Fibroblast of upper back skin (primary cell): ENCODE measurements at regions not wholly inside any gene's neighbourhood (a gene's known extent, or its start where the extent isn't known, plus 50 kb on each side); places are given as distances from the start of the nearest gene placed in this dataset.
"Not testable (repeated sequence)": the region's sequence is repeated elsewhere in the genome, so short reads cannot be mapped to it uniquely, and the experiment has no call there.

Experiments used
- DNase-seq: peaks from one replicate; pipeline ENCODE4 v3.0.0-alpha.2; 2013

- no peak for DNase-seq
Measured at GRCh38 chr13:80727321-80727975, 386.5 kb upstream of the SPRY2 start.

DNA sequence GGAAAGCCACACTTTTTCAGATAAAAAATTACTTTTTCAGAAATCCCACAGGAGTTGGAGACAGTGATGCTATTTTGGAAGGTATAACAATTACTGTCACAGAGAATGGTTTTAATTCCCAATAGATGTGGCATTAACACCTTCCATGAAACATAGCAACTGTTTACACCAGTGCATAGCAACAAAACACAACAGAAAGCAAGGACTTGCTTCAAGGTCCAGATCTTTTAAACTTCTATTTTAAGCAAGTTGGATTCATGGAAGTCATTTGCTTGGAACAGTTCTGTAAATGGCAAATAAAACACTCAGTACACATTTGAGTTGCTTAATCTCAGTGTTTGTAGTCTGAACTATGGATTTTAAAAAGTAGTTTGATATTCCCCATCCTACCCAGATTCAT, 385.9 kb upstream of the SPRY2 start:
- DNase-seq: no peak

DNA sequence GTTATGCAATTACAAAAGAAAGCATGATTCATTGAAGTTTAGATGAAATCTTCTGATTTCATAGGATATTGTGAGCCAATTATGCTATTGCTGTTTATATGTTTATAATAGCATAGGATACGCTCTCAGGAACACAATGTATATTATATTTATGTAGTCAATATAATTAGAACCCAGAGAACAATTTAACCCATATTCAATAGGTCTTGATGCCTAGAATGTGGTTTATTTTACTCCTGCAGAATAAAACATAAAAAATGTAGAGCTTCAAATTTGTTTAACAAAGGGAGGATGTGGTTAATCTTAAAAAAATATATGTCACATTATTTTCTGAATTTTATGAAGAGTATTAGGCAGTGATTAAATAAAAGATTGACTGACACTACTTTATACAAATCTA, 380.8 kb upstream of the SPRY2 start:
- no peak for DNase-seq

GRCh38 chr13:80718970-80719369, 378.0 kb upstream of the SPRY2 start:
- no peak for DNase-seq

GRCh38 chr13:80717776-80718175, 376.9 kb upstream of the SPRY2 start:
- no peak for DNase-seq

DNA sequence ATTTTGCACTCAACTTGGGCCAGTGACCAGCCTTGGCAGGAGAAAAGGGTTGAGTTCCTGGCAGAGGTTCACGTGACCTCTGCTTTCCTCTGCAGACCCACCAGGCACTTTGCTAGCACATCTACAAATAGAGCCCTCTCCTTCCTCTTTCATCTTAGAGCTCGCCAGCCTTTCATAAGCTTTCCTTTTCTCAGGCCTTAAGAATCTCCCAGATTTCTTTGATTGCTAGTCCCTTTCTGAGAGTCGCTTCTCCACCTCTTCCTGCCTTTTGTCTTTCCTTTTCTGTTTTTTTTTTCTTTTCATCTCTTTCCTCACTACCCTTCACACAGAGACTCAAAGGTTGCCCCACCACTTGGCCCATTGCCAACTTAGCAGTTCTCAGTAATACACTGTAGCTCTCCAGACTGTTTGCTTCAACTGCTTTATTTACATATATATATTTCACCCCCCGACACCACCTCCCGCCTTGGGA, 375.7 kb upstream of the SPRY2 start:
- no peak for DNase-seq

DNA sequence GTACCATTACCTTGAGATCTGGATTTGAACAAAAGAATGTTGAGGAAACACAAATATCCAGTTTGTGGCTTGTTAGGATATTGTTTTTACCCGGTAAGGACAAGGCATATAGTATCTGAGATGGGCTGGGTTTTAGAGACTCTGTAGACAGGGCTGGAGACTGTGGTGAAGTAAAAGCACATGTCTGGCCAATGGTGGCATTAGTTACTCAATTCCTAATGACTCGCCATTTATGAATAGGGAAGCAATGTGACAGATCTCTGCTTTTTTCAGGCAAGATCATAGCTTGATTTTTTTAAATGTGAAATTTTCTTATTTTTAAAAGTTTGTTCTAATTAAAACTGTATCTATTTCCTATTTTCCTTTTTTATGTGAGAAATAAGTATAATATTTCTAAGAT, 371.1 kb upstream of the SPRY2 start:
- DNase-seq: peak; percentile 7

DNA sequence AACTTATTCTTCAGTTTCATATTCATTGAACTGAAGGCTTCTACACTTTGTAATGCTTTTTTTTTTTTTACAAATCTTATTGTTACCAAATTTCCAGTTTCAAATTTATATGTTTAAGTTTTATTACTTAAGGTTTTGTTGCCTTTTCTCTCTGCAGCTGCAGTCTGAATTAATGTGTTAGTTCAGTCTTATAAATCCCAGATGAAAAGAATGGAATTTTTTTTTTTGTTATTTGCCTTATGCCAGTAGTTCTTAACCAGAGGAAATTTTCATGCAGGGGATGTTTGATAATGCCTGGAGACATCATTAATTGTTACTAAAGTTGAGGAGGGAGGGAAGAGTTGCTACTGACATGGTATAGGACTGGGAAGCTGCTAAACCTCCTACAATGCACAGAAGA, 367.9 kb upstream of the SPRY2 start:
- DNase-seq: no peak

DNA sequence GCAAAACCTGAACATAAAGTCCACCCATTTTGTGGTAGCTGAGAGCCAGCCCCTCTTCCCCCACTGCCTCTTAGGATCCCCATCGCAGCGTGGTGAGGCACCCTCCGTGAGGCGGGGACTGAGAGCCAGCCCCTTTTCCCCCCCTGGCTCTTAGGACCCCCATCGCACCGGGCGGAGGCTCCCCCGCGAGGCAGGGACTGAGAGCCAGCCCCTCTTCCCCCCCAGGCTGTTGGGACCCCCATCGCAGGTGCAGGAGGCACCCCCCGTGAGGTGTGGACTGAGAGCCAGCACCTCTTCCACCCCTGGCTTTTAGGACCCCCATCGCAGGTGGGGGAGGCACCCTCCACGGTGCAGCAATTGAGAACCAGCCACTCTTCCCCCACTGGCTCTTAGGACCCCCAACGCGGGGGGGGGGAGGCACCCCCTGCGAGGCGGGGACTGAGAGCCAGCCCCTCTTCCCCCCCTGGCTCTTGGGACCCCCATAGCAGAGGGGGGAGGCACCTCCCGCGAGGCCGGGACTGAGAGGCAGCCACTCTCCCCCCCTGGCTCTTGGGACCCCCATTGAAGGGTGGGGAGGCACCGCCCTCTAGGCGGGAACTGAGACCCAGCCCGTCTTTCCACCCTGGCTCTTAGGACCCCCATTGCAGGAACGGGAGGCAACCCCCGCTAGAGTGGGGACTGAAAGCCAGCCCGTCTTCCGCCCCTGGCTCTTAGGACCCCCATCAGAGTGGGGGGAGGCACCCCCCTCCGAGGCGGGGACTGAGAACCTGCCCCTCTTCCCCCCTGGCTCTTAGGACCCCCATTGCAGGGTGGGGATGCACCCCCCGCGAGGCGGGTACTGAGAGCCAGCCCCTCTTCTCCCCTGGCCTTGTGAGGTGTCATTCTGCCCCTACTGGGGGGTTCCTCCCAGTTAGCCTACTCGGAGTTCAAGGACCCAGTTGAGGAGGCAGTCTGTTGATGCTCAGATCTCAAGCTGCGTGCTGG, 366.4 kb upstream of the SPRY2 start:
- DNase-seq: no peak

- no peak for DNase-seq
Measured at GRCh38 chr13:80706164-80706471, 365.2 kb upstream of the SPRY2 start.

GRCh38 chr13:80705371-80706163, 364.6 kb upstream of the SPRY2 start:
- DNase-seq: no peak

DNA sequence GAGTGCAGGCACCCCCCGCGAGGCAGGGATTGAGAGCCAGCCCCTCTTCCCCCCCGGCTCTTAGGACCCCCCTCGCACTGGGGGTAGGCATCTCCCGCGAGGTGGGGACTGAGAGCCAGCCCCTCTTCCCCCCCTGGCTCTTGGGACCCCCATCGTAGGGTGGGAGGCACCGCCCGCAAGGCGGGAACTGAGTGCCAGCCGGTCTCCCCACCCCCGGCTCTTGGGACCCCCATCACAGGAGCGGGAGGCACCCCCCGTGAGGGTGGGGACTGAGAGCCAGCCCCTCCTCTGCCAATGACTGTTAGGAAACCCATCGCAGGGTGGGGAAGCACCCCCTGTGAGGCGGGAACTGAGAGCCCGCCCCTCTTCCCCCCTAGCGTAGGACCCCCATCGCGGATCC, 363.4 kb upstream of the SPRY2 start:
- no peak for DNase-seq

- peak; percentile 10 for DNase-seq
Measured at GRCh38 chr13:80695841-80696240, 354.9 kb upstream of the SPRY2 start.

DNA sequence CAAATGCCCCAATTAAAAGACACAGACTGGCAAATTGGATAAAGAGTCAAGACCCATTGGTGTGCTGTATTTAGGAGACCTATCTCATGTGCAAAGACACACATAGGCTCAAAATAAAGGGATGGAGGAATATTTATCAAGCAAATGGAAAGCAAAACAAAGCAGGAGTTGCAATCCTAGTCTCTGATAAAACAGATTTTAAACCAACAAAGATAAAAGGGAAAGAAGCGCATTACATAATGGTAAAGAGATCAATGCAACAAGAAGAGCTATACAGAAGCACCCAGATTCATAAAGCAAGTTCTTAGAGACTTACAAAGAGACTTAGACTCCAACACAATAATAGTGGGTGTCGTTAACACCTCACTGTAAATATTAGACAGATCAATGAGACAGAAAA, 350.9 kb upstream of the SPRY2 start:
- DNase-seq: not testable (repeated sequence)

DNA sequence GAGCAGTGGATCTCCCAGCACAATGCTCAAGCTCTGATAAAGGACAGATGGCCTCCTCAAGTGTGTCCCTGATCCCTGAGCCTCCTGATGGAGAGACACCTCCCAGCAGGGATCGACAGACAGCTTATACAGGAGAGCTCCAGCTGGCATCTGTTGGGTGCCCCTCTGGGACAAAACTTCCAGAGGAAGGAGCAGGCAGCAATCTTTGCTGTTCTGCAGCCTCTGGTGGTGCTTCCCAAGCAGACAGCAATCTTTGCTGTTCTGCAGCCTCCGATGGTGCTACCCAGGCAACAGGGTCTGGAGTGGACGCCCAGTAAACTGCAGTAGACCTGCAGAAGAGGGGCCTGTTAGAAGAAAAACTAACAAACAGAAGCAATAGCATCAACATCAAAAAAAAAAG, 349.3 kb upstream of the SPRY2 start:
- no peak for DNase-seq

DNA sequence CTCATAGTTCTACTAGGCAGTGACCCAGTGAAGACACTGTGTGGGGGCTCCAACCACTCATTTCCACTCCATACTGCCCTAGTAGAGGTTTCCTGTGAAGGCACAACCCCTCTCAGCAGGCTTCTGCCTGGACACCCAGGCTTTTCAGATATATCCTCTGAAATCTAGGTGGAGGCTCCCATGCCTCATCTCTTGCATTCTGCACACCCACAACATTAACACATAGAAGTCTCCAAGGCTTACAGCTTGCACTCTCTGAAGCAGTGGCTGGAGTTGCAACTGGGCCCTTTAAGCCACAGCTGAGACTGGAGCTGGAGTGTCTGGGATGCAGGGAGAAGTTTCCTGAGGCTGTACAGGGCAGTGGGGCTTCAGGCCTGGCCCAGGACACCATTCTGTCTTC, 347.7 kb upstream of the SPRY2 start:
- DNase-seq: no peak

DNA sequence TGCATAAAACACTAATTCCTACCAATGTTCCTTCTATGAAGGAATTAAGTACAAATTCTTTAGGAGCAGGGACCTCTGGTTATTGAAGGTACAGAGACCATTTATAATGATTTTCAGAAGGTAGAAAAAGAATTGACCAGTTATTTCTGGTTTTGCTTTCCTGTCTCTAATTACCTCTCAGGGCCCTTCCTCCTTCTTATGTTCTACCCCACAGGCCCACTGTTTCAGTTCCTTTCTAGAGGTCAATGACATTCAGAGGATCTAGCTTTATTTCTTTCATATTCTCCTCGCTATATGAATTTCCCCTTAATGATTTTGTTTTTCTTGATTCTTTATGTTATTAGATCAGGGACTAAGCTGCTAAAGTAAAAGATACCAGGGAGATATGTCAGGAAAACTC, 345.0 kb upstream of the SPRY2 start:
- DNase-seq: no peak

DNA sequence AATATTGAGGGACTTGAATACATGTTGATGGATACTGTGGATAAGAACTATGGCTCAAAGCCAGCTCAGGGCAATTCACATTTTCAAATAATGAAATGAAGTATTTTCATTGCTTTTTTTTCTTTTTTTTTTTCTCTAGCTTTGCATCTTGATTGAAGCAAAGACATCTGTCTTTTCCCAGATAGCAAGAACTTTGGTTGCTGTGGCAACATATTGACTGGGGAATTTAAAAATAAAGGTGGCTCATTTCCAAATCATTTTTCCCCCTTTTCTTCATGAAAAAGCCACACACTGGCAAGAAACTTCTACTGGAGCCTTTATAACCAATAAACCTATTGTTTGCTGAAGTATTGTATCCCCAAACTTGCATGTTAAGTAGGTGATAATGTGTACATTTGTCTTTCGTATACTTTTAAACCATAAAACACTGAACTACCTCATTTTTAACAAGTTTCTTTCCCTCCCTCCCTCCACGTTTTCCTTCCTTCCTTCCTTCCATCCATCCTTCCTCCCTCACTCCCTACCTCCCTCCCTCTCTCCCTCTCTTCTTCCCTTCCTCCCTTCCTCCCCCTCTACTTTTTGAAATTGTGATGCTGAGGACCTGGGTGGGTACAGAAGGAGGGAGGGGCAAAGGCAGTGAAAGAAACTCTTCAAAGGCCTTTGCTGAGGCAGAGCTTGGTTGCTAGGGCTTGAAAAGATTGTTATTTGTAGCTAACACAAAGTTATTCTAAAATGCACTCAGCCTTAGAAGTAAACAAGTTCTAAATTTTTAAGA, 343.5 kb upstream of the SPRY2 start:
- no peak for DNase-seq

DNA sequence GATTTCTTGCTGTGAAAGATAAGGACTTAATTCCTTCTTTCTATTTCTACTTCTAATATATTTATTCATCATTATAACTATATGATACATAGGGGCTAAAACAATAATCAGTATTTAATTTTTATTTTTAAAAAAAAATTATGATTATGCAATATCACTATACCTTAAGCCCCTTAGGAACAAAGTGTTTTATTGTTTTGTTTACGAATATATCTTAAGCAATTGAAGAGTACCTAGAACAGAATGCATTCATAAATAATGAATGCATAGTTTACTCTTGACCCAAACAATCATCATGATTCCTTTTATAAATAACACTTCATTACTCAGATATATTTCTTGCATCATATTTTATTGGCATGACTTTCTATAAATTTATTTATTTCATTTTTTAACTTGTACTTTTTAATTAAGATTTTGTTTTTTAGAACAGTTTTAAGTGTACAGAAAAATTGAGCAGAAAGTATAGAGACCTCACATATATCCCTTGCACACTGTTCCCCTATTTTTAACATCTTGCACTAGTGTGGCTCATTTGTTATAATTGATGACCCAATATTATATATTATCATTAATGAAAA, 339.9 kb upstream of the SPRY2 start:
- DNase-seq: no peak

- no peak for DNase-seq
Measured at GRCh38 chr13:80679423-80679822, 338.5 kb upstream of the SPRY2 start.

- DNase-seq: no peak
Measured at GRCh38 chr13:80677227-80677626, 336.3 kb upstream of the SPRY2 start.

GRCh38 chr13:80675442-80675841, 334.5 kb upstream of the SPRY2 start:
- DNase-seq: not testable (repeated sequence)
